Stomach (tissue), 8 donors: ENCODE measurements at regions not wholly inside any gene's neighbourhood (a gene's known extent, or its start where the extent isn't known, plus 50 kb on each side); places are given as distances from the start of the nearest gene placed in this dataset.
"Not testable (repeated sequence)": the region's sequence is repeated elsewhere in the genome, so short reads cannot be mapped to it uniquely, and the experiment has no call there.

ENCODE experiments used
- DNase-seq, 2 donors: peaks; one replicate each; pipeline versions ENCODE4 v3.0.0 to v3.0.0-alpha.2; 2013 to 2019
- H3K27ac ChIP-seq, 5 donors: fragments of 200-600 bp in 4 of 5; sonication (generic) in 4 of 5; one replicate each; pipeline ENCODE4 v1.5.1; 2013 to 2019; ENCODE audit warnings: mild to moderate bottlenecking in 1 of 5, moderate library complexity in 1 of 5
- H3K27me3 ChIP-seq, 3 donors: fragments of 200-600 bp; sonication (generic); one replicate each; pipeline ENCODE4 v1.5.1; 2017 to 2019; ENCODE audit warnings: mixed run types in 1 of 3
- H3K36me3 ChIP-seq, 4 donors: fragments of 200-600 bp; sonication (generic); 1 replicate in 3 of 4; 2 replicates in 1 of 4; pipeline ENCODE4 v1.5.1; 2016 to 2019
- H3K4me1 ChIP-seq, 4 donors: fragments of 200-600 bp; sonication (generic); one replicate each; pipeline ENCODE4 v1.5.1; 2016 to 2019
- H3K4me3 ChIP-seq, 4 donors: fragments of 200-600 bp; sonication (generic) in 3 of 4; one replicate each; pipeline ENCODE4 v1.5.1; 2016 to 2019; ENCODE audit warnings: mild to moderate bottlenecking in 1 of 4
- H3K9me3 ChIP-seq, 4 donors: fragments of 200-600 bp; sonication (generic); one replicate each; pipeline ENCODE4 v1.5.1; 2016 to 2019
- EP300 ChIP-seq: sonication (generic); formaldehyde crosslinking; IDR thresholded peaks from one replicate; pipeline ENCODE4 v1.6.1; 2017; ENCODE audit warnings: antibody characterized with exemption
- POLR2A ChIP-seq, 4 donors: fragments of 450-650 bp; IDR thresholded peaks; one replicate each; pipeline ENCODE4 v1.6.1; 2016; ENCODE audit warnings: antibody characterized with exemption in 4 of 4, control low read depth in 2 of 4, mild to moderate bottlenecking in 1 of 4, moderate library complexity in 1 of 4
- POLR2AphosphoS5 ChIP-seq, 3 donors: sonication (generic); formaldehyde crosslinking; IDR thresholded peaks; one replicate each; pipeline ENCODE4 v1.6.1; 2016; ENCODE audit warnings: antibody characterized with exemption in 3 of 3
- WGBS, 5 donors: extraction: QIAGEN DNeasy Blood & Tissue Kit in 3 of 5; methylation state at CpG; one replicate each; pipeline versions ENCODE4 v1.1.5 to v1.1.7; 2013 to 2018; 5-methylcytosine and 5-hydroxymethylcytosine counted together
- intact Hi-C: fragments of 100-400 bp; cut with DNase I; formaldehyde crosslinking; loops from one replicate; pipeline ENCODE4 v1.15.1; 2023; ENCODE audit warnings: low total_unique reads
- TF ChIP-seq, protein P1 (sequence below), 7 experiments: fragments of 450-650 bp in 4 of 7; fragments of 200-600 bp in 3 of 7; sonication (generic) in 3 of 7; IDR thresholded peaks; one replicate each; pipeline ENCODE4 v1.5.1; 2016 to 2019; ENCODE audit warnings: antibody characterized with exemption in 7 of 7, control low read depth in 2 of 7, mild to moderate bottlenecking in 1 of 7
- donor health status: healthy with polysubstance abuse.
- donor health status: Bipolar disorder and iron deficiency.
- donor health status: healthy.

DNA sequence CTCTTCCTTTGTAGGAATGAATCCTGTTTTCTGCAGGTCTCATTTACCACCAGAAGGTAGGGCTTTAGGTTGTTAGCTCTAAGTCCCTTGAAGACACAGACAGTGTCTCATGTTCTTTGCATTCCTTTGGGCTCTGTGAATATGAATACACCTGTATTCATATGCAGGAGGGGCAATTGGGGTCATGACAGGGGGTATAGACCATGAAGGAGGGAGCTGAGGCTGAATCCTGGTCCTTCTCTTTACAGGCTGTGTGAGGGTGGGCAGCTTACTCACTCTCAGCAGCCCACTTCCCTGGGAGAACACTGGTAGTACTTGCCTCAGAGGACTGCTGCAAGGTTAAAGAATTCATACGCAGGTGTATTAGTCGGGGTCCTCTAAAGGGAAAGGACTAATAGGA, 267.2 kb upstream of the MGMT start:
- no peak for DNase-seq
- Histone ChIP-seq H3K36me3 (no peaks in the 10 kb centered on the region), H3K4me1 (no peaks in the 10 kb centered on the region), H3K27me3 (no peaks in the 10 kb centered on the region), H3K27ac (no peak overlapping the region), H3K4me3 (no peak overlapping the region), H3K9me3 (no peaks in the 10 kb centered on the region)
- intact Hi-C loops = no loop called here
- TF ChIP-seq, protein P1, sequence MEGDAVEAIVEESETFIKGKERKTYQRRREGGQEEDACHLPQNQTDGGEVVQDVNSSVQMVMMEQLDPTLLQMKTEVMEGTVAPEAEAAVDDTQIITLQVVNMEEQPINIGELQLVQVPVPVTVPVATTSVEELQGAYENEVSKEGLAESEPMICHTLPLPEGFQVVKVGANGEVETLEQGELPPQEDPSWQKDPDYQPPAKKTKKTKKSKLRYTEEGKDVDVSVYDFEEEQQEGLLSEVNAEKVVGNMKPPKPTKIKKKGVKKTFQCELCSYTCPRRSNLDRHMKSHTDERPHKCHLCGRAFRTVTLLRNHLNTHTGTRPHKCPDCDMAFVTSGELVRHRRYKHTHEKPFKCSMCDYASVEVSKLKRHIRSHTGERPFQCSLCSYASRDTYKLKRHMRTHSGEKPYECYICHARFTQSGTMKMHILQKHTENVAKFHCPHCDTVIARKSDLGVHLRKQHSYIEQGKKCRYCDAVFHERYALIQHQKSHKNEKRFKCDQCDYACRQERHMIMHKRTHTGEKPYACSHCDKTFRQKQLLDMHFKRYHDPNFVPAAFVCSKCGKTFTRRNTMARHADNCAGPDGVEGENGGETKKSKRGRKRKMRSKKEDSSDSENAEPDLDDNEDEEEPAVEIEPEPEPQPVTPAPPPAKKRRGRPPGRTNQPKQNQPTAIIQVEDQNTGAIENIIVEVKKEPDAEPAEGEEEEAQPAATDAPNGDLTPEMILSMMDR (IDR thresholded peaks at IDR 0.05) = no peak
- TF ChIP-seq EP300 (no peak), POLR2A (IDR thresholded peaks at IDR 0.05) (no peak), POLR2AphosphoS5 (IDR thresholded peaks at IDR 0.05) (no peak)
- 37 to 95% (median 70%) methylated on average over 2 of the region's 2 CpGs for WGBS, 5 donors

DNA sequence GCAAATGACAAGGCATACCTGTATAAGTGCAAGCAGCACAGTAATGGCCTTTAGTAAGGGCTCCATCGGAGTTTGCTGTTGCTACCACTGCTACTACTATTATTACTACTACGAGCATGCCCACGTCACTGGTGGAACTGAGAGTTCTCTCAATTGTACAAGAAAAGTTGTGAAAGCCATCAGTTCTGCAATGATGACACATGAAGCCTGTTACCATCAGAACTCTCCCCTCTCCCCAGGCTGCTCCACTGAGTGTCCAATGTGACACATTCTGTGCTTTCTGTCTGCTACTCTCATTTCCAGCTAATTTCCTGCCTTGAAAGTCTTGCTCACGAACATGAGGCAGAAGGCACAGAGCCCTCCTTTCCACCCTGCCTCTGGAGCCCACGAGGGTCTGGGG, 263.2 kb upstream of the MGMT start:
- Histone ChIP-seq H3K27me3 (peaks cover 0 to 11% (median 0%) of the 10 kb centered on the region in 3 donors), H3K27ac (no peak overlapping the region), H3K9me3 (no peaks in the 10 kb centered on the region), H3K36me3 (no peaks in the 10 kb centered on the region), H3K4me1 (no peaks in the 10 kb centered on the region), H3K4me3 (no peak overlapping the region)
- 59 to 83% (median 78%) methylated on average over 5 of the region's 5 CpGs for WGBS, 5 donors
- DNase-seq = no peak
- intact Hi-C loops = no loop called here
- no peak for TF ChIP-seq POLR2A (IDR thresholded peaks at IDR 0.05)
- no peak for TF ChIP-seq EP300
- TF ChIP-seq, protein P1 (IDR thresholded peaks at IDR 0.05) = no peak
- TF ChIP-seq POLR2AphosphoS5 (IDR thresholded peaks at IDR 0.05) = no peak

DNA sequence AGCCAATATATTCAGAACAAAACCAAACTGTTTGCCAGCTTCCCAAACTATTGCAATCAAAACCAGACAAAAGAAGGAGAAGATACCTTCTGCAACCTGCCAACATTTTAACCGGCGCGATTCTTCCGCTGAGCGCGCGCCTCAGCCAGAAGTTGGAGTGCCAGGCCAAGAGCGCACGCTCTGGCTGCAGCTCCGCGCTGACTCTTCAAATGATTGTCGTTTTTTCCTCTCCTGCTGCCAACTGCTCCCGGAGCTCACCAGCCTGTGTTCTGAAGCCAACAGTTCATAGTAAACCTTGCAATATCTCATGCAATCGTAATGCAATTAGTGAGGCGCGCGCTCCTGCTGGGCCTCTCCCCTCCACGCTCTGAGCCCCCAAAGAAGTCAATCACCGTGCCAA, 259.7 kb upstream of the MGMT start:
- intact Hi-C loops = no loop called here
- TF ChIP-seq POLR2A (IDR thresholded peaks at IDR 0.05) = no peak
- peak in 1 of 2 donors; percentile 13 for DNase-seq
- Histone ChIP-seq H3K4me1 (no peaks in the 10 kb centered on the region), H3K9me3 (no peaks in the 10 kb centered on the region), H3K27me3 (peaks cover 0 to 11% (median 0%) of the 10 kb centered on the region in 3 donors), H3K36me3 (no peaks in the 10 kb centered on the region), H3K4me3 (no peak overlapping the region), H3K27ac (no peak overlapping the region)
- WGBS, 5 donors = 83 to 92% (median 88%) methylated on average over 19 of the region's 19 CpGs

DNA sequence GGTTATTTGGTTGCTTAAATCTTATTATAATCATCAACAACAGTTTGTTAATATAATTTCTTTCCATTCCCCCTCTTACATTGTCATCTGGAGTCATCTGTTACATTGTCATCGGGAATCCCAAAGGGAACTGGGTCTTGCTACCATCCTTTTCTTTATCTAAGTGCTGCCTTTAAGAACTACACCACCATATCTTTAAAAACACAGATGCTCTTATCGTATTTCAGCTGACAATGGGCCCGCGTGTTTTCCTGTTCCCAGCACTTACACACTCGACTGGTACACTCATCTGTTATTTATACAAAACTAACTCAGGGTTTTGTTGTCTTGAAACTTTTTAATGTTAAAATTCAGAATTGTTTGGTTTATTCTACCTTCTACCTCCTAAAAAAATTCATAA, 256.2 kb upstream of the MGMT start:
- no peaks in the 10 kb centered on the region for H3K9me3 ChIP-seq
- WGBS, 5 donors = 62 to 77% (median 76%) methylated on average over 5 of the region's 5 CpGs
- intact Hi-C loops = no loop called here
- no peak overlapping the region for H3K27ac ChIP-seq
- no peaks in the 10 kb centered on the region for H3K36me3 ChIP-seq
- no peak overlapping the region for H3K4me3 ChIP-seq
- no peaks in the 10 kb centered on the region for H3K4me1 ChIP-seq
- DNase-seq = no peak
- no peak for TF ChIP-seq POLR2AphosphoS5 (IDR thresholded peaks at IDR 0.05)
- no peak for TF ChIP-seq POLR2A (IDR thresholded peaks at IDR 0.05)
- no peak for TF ChIP-seq EP300
- TF ChIP-seq, protein P1 (IDR thresholded peaks at IDR 0.05) = no peak
- peaks cover 0 to 15% (median 0%) of the 10 kb centered on the region in 3 donors for H3K27me3 ChIP-seq

DNA sequence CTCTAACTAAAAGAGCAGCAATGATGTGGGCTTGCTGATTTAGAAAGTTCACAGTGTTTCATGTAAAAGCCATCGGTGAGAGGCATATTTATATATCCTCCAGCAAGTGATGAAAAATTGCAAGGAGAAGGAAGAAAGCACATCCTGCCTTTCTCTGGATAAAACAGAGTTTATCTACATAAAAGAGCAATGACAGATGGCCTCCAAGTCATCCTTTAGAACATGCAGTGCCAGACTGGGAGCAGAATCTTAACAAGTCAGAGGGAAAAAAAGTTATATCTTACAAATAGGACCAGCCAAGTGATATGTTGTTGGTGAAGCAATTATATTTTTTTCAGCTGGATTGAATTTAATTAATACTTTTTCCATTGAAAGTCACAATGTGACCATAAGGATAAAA, 253.8 kb upstream of the MGMT start:
- intact Hi-C loops = no loop called here
- no peaks in the 10 kb centered on the region for H3K36me3 ChIP-seq
- H3K4me3 ChIP-seq = no peak overlapping the region
- H3K27ac ChIP-seq = no peak overlapping the region
- DNase-seq = no peak
- peaks cover 0 to 5% (median 0%) of the 10 kb centered on the region in 3 donors for H3K27me3 ChIP-seq
- no peaks in the 10 kb centered on the region for H3K9me3 ChIP-seq
- TF ChIP-seq POLR2A (IDR thresholded peaks at IDR 0.05) = no peak
- TF ChIP-seq, protein P1 (IDR thresholded peaks at IDR 0.05) = no peak
- TF ChIP-seq POLR2AphosphoS5 (IDR thresholded peaks at IDR 0.05) = no peak
- TF ChIP-seq EP300 = no peak
- WGBS, 5 donors = 40 to 74% (median 69%) methylated on average over 1 of the region's 1 CpG
- H3K4me1 ChIP-seq = no peaks in the 10 kb centered on the region

DNA sequence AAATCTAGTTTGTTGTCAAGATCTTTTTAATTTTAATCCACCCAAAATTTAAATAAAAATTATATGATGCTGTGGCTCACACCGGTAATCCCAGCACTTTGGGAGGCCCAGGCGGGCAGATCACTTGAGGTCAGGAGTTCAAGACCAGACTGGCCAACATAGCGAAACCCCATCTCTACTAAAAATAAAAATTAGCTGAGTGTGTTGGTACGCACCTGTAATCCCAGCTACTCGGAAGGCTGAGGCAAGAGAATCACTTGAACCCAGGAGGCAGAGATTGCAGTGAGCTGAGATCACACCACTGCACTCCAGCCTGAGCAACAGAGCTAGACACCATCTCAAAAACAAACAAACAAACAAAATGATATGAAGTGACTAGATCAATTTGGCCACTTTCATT, 253.0 kb upstream of the MGMT start:
- H3K27ac ChIP-seq, H3K4me3 ChIP-seq, H3K27me3 ChIP-seq, DNase-seq, H3K9me3 ChIP-seq, H3K4me1 ChIP-seq, intact Hi-C loops, H3K36me3 ChIP-seq: not testable (repeated sequence)
- WGBS, 5 donors = 83 to 90% (median 87%) methylated on average over 5 of the region's 5 CpGs
